ENCODE measurements at regions not wholly inside any gene's neighbourhood (a gene's known extent, or its start where the extent isn't known, plus 50 kb on each side); places are given as distances from the start of the nearest gene placed in this dataset.

DNA sequence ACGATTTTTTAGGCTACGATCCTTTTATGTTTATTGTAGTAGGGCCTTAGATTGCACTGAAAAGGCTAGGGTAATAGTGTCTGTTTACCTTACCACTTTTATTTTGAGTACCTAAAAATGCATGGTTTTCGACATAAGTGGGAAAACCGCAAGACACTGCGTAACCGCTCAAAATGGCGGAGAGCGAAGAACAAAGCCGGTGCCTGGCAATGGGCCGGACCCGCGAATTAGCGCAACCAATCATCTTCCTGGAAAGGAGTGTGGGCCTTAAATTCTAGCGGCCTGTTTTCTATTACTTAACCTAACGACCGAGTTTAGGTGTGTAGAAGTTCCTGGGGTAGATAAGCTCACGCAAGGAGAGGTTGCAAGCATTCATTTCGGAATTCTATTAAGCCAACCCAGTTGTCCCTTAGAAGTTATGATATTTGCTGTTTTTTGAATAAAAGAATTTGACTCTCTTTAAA is 118.0 kb downstream of the HFE start:
- TF ChIP-seq CTCF (IDR thresholded peaks at IDR 0.05) = no peak
- Histone ChIP-seq H3K36me3 (no peaks in the 10 kb centered on the region), H3K27ac (peak overlapping the region; percentile 94 to 98), H3K9me3 (no peaks in the 10 kb centered on the region), H3K4me3 (peak overlapping the region; percentile 69 to 71), H3K4me1 (peaks cover 0 to 16% of the 10 kb centered on the region in 2 donors), H3K27me3 (no peaks in the 10 kb centered on the region)
- peak; percentile 88 for DNase-seq (ENCODE audit: low spot score)

DNA sequence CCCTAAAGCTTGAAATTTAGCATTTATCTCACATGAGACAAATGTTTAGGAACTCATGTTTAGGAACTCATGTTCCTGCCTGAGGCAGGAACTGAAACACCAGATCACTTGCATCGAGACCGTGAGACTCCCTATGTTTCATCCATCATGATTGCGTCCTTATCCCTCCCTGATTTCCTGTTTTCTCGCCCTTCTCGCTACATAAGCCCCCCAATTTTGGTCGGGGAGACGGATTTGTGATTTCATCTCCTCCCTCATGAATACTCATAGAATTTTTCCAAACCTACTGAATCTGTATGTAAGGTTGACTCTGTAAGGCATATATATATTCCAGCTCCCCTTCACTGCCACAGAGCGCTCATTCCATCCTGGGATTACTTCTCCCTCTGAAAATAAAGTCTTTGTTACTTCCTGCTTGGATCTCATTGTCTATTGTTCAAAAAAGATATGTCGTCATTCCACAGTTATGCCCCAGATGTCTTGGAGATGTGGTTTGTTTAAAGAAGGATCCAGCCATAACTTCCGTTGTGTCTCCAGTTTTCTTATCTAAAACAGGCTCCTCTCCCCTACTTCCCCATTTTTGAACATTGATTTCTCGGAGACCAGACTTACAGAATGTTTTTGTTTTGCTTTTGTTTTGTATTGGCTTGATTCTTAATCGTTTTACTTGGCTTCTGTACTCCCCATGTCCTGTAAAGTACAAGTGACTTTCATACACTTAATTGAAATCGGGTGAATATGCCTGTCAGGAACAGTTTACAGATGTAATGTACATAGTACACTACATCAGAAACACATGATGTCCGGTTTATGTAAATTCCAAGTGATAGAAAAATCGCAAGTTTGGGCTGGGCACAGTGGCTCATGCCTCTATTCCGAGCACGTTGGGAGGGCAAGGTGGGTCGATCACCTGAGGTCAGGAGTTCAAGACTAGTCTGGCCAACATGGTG is 118.7 kb downstream of the HFE start:
- peaks cover 0 to 16% of the 10 kb centered on the region in 2 donors for H3K4me1 ChIP-seq
- no peak for TF ChIP-seq CTCF (IDR thresholded peaks at IDR 0.05)
- H3K36me3 ChIP-seq = no peaks in the 10 kb centered on the region
- H3K9me3 ChIP-seq = no peaks in the 10 kb centered on the region
- peak overlapping the region; percentile 69 to 71 for H3K4me3 ChIP-seq
- peak overlapping the region; percentile 94 to 98 for H3K27ac ChIP-seq
- no peaks in the 10 kb centered on the region for H3K27me3 ChIP-seq
- DNase-seq (ENCODE audit: low spot score) = no peak

DNA sequence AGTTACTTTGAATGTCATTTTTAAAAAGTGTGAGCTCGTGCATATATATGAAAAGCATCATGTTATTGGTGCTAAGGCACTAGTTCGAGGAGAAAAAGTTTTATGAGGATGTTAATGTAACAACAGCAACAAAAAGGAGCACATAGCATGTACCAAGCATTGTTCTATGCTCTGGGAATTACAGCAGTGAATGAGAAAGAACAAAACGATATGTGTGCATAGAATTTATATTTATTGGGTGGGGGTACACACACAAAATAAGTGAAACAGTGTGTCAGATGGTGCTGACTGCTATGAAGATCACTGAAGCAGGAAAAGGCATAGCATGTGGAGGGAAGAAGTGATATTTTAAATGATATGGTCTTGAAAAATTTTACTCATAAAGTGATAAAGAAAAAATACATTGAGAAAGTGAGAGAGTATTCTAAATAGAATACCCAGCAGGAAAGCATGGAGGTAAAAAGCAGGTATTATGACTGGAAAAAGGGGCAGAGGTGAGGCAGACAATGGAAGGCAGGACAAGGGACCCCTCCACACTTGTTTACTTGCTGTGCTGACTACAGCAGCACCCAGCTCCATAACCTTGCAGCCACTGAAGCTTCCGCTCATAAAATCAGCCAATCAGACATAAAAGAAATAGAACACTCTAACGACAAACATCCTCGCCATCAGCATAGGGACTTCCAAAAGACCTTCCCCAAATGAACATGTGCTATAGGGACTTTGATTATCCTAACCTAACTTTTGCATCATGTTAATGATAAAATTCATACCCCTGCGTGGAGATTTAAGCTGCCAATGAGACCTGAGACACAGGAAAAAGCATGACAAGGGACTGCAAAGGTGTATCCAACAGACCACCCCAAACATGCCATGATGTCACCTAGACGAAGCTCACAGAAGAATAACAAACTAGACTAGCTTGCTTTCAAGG is 119.9 kb downstream of the HFE start:
- TF ChIP-seq CTCF (IDR thresholded peaks at IDR 0.05) = no peak
- no peak for DNase-seq (ENCODE audit: low spot score)
- no peaks in the 10 kb centered on the region for H3K9me3 ChIP-seq
- no peak overlapping the region for H3K27ac ChIP-seq
- H3K36me3 ChIP-seq = no peaks in the 10 kb centered on the region
- peaks cover 0 to 16% of the 10 kb centered on the region in 2 donors for H3K4me1 ChIP-seq
- H3K4me3 ChIP-seq = no peak overlapping the region
- H3K27me3 ChIP-seq = no peaks in the 10 kb centered on the region

DNA sequence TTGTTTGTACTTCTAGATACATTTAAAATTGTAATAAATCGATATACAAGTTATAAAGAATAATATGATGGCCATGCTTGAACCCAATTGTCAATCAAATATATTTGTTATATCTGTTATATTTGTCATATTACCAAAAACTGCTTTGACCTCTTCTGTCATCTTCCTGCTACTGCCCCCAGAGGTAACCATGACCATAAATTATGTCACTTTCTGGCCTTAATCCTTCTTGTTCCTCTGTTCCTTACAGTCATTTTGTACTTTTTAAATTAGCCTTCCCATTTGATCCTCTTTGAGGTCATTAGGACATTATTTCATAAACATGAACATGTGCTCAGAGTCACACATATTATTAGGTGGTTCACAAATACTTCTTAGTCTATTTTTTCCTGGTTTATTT is 124.7 kb downstream of the HFE start:
- Histone ChIP-seq H3K9me3 (no peaks in the 10 kb centered on the region), H3K4me1 (peaks cover 0 to 17% of the 10 kb centered on the region in 2 donors), H3K4me3 (no peak overlapping the region), H3K27ac (no peak overlapping the region), H3K36me3 (no peaks in the 10 kb centered on the region), H3K27me3 (no peaks in the 10 kb centered on the region)
- TF ChIP-seq CTCF (IDR thresholded peaks at IDR 0.05) = no peak
- no peak for DNase-seq (ENCODE audit: low spot score)

- no peak for TF ChIP-seq CTCF (IDR thresholded peaks at IDR 0.05)
Measured at GRCh38 chr6:26213334-26214075, 126.3 kb downstream of the HFE start.

More at GRCh38 chr6:26213334-26214075, 126.3 kb downstream of the HFE start:
- peaks cover 0 to 22% of the 10 kb centered on the region in 2 donors for H3K4me1 ChIP-seq
- no peak overlapping the region for H3K27ac ChIP-seq
- no peak overlapping the region for H3K4me3 ChIP-seq
- no peaks in the 10 kb centered on the region for H3K36me3 ChIP-seq
- no peaks in the 10 kb centered on the region for H3K9me3 ChIP-seq
- no peaks in the 10 kb centered on the region for H3K27me3 ChIP-seq
- DNase-seq (ENCODE audit: low spot score) = no peak

Data from right atrium auricular region (tissue), 2 donors.